Kidney (tissue), 13 donors: ENCODE measurements at regions not wholly inside any gene's neighbourhood (a gene's known extent, or its start where the extent isn't known, plus 50 kb on each side); places are given as distances from the start of the nearest gene placed in this dataset.

ENCODE experiments used
- DNase-seq, 5 donors: peaks; one replicate each; pipeline ENCODE4 v3.0.0-alpha.2; 2013 to 2020
- FAIRE-seq: peaks from 2 replicates; lab custom pipeline; 2012; peaks lifted over from hg19 to GRCh38; lab: Jason Lieb, UNC
- H3K27ac ChIP-seq, 2 donors: one replicate each; pipeline ENCODE4 v1.7.0; 2013; ENCODE audit warnings: low read depth in 2 of 2, low read length in 2 of 2, inconsistent platforms in 1 of 2
- H3K27me3 ChIP-seq: one replicate; pipeline ENCODE4 v1.7.1; 2013; ENCODE audit warnings: low read length, inconsistent platforms; ENCODE audit not compliant: control insufficient read depth, insufficient read depth
- H3K36me3 ChIP-seq, 3 donors: one replicate each; pipeline versions ENCODE4 v1.7.0 to v1.7.1; 2013; ENCODE audit warnings: low read length in 3 of 3, control low read depth in 1 of 3, inconsistent platforms in 1 of 3; ENCODE audit not compliant: insufficient read depth in 3 of 3, control insufficient read depth in 2 of 3
- H3K4me1 ChIP-seq, 3 donors: one replicate each; pipeline versions ENCODE4 v1.7.0 to v1.7.1; 2013; ENCODE audit warnings: low read length in 3 of 3, inconsistent platforms in 1 of 3, low read depth in 1 of 3; ENCODE audit not compliant: control insufficient read depth in 2 of 3, insufficient read depth in 2 of 3
- H3K4me3 ChIP-seq, 3 donors: one replicate each; pipeline versions ENCODE4 v1.7.0 to v1.8.1; 2013; ENCODE audit warnings: low read length in 3 of 3, control low read depth in 1 of 3, inconsistent platforms in 1 of 3
- H3K9ac ChIP-seq, 3 donors: one replicate each; pipeline versions ENCODE4 v1.7.0 to v1.7.1; 2013; ENCODE audit warnings: low read length in 3 of 3, control low read depth in 1 of 3, inconsistent platforms in 1 of 3
- H3K9me3 ChIP-seq, 3 donors: one replicate each; pipeline versions ENCODE4 v1.7.0 to v1.7.1; 2013; ENCODE audit warnings: low read length in 3 of 3, control low read depth in 1 of 3, inconsistent platforms in 1 of 3; ENCODE audit not compliant: control insufficient read depth in 2 of 3, insufficient read depth in 1 of 3
- intact Hi-C: fragments of 100-400 bp; cut with DNase I; formaldehyde crosslinking; loops from one replicate; pipeline ENCODE4 v1.11.1; 2022
- TF ChIP-seq, protein P1 (sequence below): IDR thresholded peaks from 3 replicates; pipeline ENCODE4 v1.5.1; 2012; ENCODE audit warnings: mild to moderate bottlenecking, moderate library complexity, borderline replicate concordance; ENCODE audit not compliant: insufficient read depth; ENCODE audit errors: extremely low read depth
- donor health status: control.
- donor health status: control.
- donor health status: control.
- donor health status: control.
- donor health status: control.
- donor health status: DM: yes; HTN: yes; CAD: no.
- donor health status: Normal renal cell carcinoma (clear cell type).

DNA sequence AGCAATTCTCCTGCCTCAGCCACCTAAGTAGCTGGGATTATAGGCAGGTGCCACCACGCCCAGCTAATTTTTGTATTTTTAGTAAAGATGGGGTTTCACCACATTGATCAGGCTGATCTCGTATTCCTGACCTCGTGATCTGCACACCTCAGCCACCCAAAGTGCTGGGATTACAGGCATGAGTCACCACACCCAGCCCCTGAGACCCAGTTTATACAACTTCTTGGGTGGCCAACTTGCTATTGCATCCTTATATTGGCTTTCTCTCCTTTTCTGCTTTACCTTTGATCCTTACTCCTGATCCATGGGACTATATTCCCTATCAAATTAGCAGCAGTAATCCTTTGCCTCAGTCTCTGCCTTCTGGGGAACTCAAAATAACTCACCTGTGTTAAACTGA lies 659.1 kb downstream of the PRELID2 start:
- no peaks in the 10 kb centered on the region for H3K27me3 ChIP-seq
- H3K4me1 ChIP-seq = no peaks in the 10 kb centered on the region
- no peak overlapping the region for H3K4me3 ChIP-seq
- no peak overlapping the region for H3K27ac ChIP-seq
- H3K36me3 ChIP-seq = no peaks in the 10 kb centered on the region
- no peak for DNase-seq
- H3K9me3 ChIP-seq = no peaks in the 10 kb centered on the region
- FAIRE-seq = no peak
- no peak overlapping the region for H3K9ac ChIP-seq
- TF ChIP-seq, protein P1, sequence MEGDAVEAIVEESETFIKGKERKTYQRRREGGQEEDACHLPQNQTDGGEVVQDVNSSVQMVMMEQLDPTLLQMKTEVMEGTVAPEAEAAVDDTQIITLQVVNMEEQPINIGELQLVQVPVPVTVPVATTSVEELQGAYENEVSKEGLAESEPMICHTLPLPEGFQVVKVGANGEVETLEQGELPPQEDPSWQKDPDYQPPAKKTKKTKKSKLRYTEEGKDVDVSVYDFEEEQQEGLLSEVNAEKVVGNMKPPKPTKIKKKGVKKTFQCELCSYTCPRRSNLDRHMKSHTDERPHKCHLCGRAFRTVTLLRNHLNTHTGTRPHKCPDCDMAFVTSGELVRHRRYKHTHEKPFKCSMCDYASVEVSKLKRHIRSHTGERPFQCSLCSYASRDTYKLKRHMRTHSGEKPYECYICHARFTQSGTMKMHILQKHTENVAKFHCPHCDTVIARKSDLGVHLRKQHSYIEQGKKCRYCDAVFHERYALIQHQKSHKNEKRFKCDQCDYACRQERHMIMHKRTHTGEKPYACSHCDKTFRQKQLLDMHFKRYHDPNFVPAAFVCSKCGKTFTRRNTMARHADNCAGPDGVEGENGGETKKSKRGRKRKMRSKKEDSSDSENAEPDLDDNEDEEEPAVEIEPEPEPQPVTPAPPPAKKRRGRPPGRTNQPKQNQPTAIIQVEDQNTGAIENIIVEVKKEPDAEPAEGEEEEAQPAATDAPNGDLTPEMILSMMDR = no peak
- intact Hi-C loops = no loop called here

- TF ChIP-seq, protein P1 = no peak
- Histone ChIP-seq H3K4me1 (no peaks in the 10 kb centered on the region), H3K9me3 (no peaks in the 10 kb centered on the region), H3K4me3 (no peak overlapping the region), H3K9ac (no peak overlapping the region), H3K27me3 (no peaks in the 10 kb centered on the region), H3K27ac (no peak overlapping the region), H3K36me3 (no peaks in the 10 kb centered on the region)
- no peak for FAIRE-seq
- intact Hi-C loops = no loop called here
- DNase-seq = no peak
Observed at GRCh38 chr5:145166110-145166509, 669.0 kb downstream of the PRELID2 start.

DNA sequence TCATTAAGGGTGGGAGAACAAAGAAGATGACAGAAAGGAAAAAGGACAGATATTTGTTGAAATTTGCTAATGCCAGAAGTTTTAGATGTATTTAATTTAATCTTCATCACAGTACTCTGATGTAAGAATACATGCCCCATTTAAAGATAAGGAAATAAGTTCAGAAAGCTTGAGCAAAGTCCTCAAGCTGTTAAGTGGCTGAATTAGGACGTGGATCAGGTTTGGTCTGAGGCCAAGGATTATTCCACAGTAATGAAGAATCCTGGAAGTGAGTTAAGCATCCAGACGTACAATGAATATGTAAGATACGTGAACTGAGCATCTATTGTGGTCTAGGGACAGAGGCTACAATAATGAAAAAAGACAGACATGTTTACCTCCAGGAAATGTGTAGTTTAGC lies 671.3 kb downstream of the PRELID2 start:
- Histone ChIP-seq H3K27ac (no peak overlapping the region), H3K4me3 (no peak overlapping the region), H3K9me3 (no peaks in the 10 kb centered on the region), H3K9ac (no peak overlapping the region), H3K27me3 (no peaks in the 10 kb centered on the region), H3K36me3 (no peaks in the 10 kb centered on the region), H3K4me1 (no peaks in the 10 kb centered on the region)
- intact Hi-C loops = no loop called here
- FAIRE-seq = no peak
- TF ChIP-seq, protein P1 = no peak
- DNase-seq = no peak

DNA sequence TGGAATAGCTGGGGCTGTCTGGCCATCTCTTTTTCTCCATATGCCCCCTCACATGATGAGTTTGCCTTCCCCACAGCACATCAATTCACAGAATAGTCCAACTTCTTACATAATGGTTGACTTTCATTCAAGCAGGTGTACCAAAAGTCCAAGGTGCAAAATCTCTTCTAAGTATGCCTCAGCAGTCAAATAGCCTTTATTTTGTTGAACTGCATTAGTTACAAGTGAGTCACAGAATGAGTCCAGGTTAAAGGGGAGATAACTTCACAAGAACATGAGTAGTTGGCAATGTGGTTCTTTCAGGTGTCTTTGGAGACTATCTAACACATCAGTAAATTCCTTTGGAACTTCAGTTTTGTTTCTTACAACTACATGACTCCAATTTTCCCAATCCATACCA lies 672.5 kb downstream of the PRELID2 start:
- TF ChIP-seq, protein P1 = no peak
- DNase-seq (no peak), FAIRE-seq (no peak)
- Histone ChIP-seq H3K27ac (no peak overlapping the region), H3K4me1 (no peaks in the 10 kb centered on the region), H3K9ac (no peak overlapping the region), H3K27me3 (no peaks in the 10 kb centered on the region), H3K9me3 (no peaks in the 10 kb centered on the region), H3K36me3 (no peaks in the 10 kb centered on the region), H3K4me3 (no peak overlapping the region)
- intact Hi-C loops = no loop called here
